OCI-LY7 (cell line): ENCODE measurements at regions not wholly inside any gene's neighbourhood (a gene's known extent, or its start where the extent isn't known, plus 50 kb on each side); places are given as distances from the start of the nearest gene placed in this dataset.

Experiments used
- CTCF ChIP-seq: fragments of 200-600 bp; sonication (generic); conservative IDR thresholded peaks from 2 replicates; pipeline ENCODE4 v1.5.1; 2014; ENCODE audit warnings: mild to moderate bottlenecking, antibody characterized with exemption, low read length, moderate library complexity, mixed read lengths
- EZH2phosphoT487 ChIP-seq: fragments of 200-600 bp; sonication (generic); IDR thresholded peaks from 2 replicates; pipeline ENCODE4 v1.6.1; 2018; ENCODE audit warnings: low read depth, borderline replicate concordance, mild to moderate bottlenecking, mixed run types, antibody characterized with exemption, low read length, moderate library complexity, mixed read lengths

GRCh38 chr9:2338777-2339365 lies 282.7 kb upstream of the VLDLR start:
- TF ChIP-seq CTCF (no peak), EZH2phosphoT487 (no peak)
